Erythroblast (primary cell): ENCODE measurements at regions not wholly inside any gene's neighbourhood (a gene's known extent, or its start where the extent isn't known, plus 50 kb on each side); places are given as distances from the start of the nearest gene placed in this dataset.

Experiments used
- GATA1 ChIP-seq: IDR thresholded peaks from 2 replicates; pipeline ENCODE4 v1.6.1; 2011; ENCODE audit warnings: low read depth, mild to moderate bottlenecking, control low read depth, low read length, moderate library complexity
- POLR2A ChIP-seq: IDR thresholded peaks from 2 replicates; pipeline ENCODE4 v1.6.1; 2011; ENCODE audit warnings: mild to moderate bottlenecking, low read length

DNA sequence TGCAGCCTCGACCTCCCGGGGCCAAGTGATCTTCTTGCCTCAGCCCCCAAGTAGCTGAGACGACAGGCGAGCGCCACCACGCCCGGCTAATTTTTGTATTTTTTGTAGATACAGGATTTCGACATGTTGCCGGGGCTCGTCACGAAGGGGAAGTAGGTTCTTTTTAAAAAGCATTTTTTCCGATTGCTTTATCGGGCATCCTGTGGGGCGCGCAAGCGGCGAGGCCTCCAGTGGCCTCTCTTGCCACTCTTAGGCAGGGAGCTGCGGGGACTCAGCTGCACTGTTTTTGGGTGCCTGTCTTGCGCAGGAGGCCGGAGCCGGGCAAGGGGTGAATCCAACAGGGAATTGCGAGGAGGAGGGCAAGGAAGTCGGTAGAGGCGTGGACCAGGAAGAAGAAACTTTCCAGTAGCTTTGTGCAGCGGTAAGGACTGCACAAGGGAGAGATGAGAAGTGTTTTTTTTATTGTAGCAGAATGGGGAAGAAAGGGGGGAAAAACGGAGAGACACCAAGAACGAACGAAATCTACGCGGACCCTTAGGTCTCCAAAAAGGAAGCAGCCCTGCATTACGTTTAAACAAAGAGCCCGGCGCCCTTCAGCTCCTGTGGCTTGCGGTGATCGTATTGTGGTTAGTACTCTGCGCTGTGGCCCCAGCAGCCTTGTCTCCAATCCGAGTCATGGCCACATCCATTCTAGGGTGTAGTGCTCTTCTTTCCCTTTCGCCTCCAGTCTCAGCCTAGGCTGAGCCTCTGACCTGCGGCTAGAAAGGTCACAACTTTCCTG, 164.8 kb downstream of the PPIAL4G start:
- TF ChIP-seq POLR2A (no peak), GATA1 (no peak)
